ENCODE measurements at regions not wholly inside any gene's neighbourhood (a gene's known extent, or its start where the extent isn't known, plus 50 kb on each side); places are given as distances from the start of the nearest gene placed in this dataset.

DNA sequence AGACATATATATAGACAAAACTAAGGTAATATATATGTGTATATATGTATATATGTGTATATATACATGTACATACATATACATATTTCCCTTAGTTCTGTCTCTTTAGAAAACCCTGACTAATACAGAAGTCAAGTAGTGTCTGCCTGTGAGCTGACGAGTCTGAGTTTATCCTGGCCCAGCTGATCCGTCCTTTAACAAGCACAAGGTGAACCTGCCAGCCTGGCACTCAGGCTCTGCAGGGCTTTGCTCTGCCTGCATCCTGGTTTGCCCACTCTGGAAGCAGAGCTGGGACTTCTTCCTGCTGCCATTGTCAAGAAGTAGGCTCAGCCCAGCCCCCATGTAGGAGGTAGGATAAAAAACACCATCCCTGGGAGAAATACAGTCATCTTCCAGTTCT is 388.0 kb downstream of the ICE1 start:
- H3K23me2 ChIP-seq (ENCODE audit: insufficient read length, low read depth, low read length, poor library complexity, severe bottlenecking) = no peaks in the 10 kb centered on the region
- no peak overlapping the region for H3K56ac ChIP-seq (ENCODE audit: insufficient read length, low read depth, low read length)
- H2BK5ac ChIP-seq (ENCODE audit: insufficient read length, low read length) = no peak overlapping the region
- no peak overlapping the region for H2BK15ac ChIP-seq (ENCODE audit: low read depth, low read length)
- Mint-ChIP-seq H3K4me1 (no peaks in the 10 kb centered on the region), H3K27me3 (ENCODE audit: low read depth) (peaks cover 2% of the 10 kb centered on the region; the same call in 1 of the 2 replicates), H3K9me3 (no peaks in the 10 kb centered on the region), H3K27ac (no peak overlapping the region), H3K36me3 (ENCODE audit: insufficient read depth in 1 of 3, low read depth in 3 of 3) (no peaks in the 10 kb centered on the region), H3K4me3 (no peak overlapping the region)
- TF ChIP-seq, protein P1, sequence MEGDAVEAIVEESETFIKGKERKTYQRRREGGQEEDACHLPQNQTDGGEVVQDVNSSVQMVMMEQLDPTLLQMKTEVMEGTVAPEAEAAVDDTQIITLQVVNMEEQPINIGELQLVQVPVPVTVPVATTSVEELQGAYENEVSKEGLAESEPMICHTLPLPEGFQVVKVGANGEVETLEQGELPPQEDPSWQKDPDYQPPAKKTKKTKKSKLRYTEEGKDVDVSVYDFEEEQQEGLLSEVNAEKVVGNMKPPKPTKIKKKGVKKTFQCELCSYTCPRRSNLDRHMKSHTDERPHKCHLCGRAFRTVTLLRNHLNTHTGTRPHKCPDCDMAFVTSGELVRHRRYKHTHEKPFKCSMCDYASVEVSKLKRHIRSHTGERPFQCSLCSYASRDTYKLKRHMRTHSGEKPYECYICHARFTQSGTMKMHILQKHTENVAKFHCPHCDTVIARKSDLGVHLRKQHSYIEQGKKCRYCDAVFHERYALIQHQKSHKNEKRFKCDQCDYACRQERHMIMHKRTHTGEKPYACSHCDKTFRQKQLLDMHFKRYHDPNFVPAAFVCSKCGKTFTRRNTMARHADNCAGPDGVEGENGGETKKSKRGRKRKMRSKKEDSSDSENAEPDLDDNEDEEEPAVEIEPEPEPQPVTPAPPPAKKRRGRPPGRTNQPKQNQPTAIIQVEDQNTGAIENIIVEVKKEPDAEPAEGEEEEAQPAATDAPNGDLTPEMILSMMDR (conservative IDR thresholded peaks at IDR 0.05) = no peak
- no peaks in the 10 kb centered on the region for H3K9me3 ChIP-seq (ENCODE audit: control insufficient read depth, low read depth, low read length)
- H3K79me1 ChIP-seq (ENCODE audit: insufficient read depth, low read depth, low read length, poor library complexity, severe bottlenecking) = no peaks in the 10 kb centered on the region
- H2BK12ac ChIP-seq (ENCODE audit: insufficient read length, low read depth, low read length) = no peak overlapping the region
- no peaks in the 10 kb centered on the region for H3K4me1 ChIP-seq (ENCODE audit: insufficient read depth, low read length)
- no CpG with 5 or more reads among the region's 2 CpGs for WGBS (ENCODE audit: extremely low coverage, insufficient read length, low lambda C conversion rate)
- H3K14ac ChIP-seq (ENCODE audit: insufficient read depth, low read length) = no peak overlapping the region
- no peak overlapping the region for H2BK120ac ChIP-seq (ENCODE audit: low read depth, low read length, poor library complexity, severe bottlenecking)
- H3K27ac ChIP-seq (ENCODE audit: insufficient read length, low read depth, low read length) = no peak overlapping the region
- H4K8ac ChIP-seq (replicated peaks; ENCODE audit: insufficient read length, low read depth, low read length) = no peak overlapping the region
- no peak overlapping the region for H2BK20ac ChIP-seq (ENCODE audit: low read depth, low read length, poor library complexity, severe bottlenecking)
- no peaks in the 10 kb centered on the region for H4K20me1 ChIP-seq (ENCODE audit: control insufficient read depth, insufficient read depth, insufficient read length)
- H3T11ph ChIP-seq (ENCODE audit: low read length) = no peak overlapping the region
- H3K4ac ChIP-seq (ENCODE audit: low read depth, low read length) = no peak overlapping the region
- H4K91ac ChIP-seq (ENCODE audit: insufficient read length, low read depth, low read length) = no peak overlapping the region
- no peak overlapping the region for H2AFZ ChIP-seq (ENCODE audit: low read length)
- H3K18ac ChIP-seq (ENCODE audit: insufficient read length, low read depth, low read length) = no peak overlapping the region
- no peaks in the 10 kb centered on the region for H3K27me3 ChIP-seq (ENCODE audit: insufficient read depth, low read length)
- no peaks in the 10 kb centered on the region for H3K79me2 ChIP-seq (ENCODE audit: insufficient read depth, low read length)
- H4K5ac ChIP-seq (ENCODE audit: insufficient read length, low read depth, low read length) = no peak overlapping the region
- no peak for DNase-seq
- H2AK5ac ChIP-seq (ENCODE audit: insufficient read length, low read length) = no peak overlapping the region
- H3K4me2 ChIP-seq (ENCODE audit: insufficient read depth, insufficient read length, low read length) = no peak overlapping the region
- no peak overlapping the region for H3K9ac ChIP-seq (ENCODE audit: extremely low read depth, insufficient read length, low read length)
- H3K23ac ChIP-seq (ENCODE audit: insufficient read length, low read depth, low read length) = no peak overlapping the region
